Activated CD4-positive, alpha-beta T cell treated with anti-CD3 and anti-CD28 coated beads, Interleukin-2, amount 50 U/mL, for 24 hours (primary cell): ENCODE measurements at regions not wholly inside any gene's neighbourhood (a gene's known extent, or its start where the extent isn't known, plus 50 kb on each side); places are given as distances from the start of the nearest gene placed in this dataset.

ENCODE experiments used
- DNase-seq, 2 donors: peaks; one replicate each; pipeline ENCODE4 v3.0.0-alpha.2; 2020; ENCODE audit warnings: low read depth in 1 of 2, low spot score in 1 of 2

DNA sequence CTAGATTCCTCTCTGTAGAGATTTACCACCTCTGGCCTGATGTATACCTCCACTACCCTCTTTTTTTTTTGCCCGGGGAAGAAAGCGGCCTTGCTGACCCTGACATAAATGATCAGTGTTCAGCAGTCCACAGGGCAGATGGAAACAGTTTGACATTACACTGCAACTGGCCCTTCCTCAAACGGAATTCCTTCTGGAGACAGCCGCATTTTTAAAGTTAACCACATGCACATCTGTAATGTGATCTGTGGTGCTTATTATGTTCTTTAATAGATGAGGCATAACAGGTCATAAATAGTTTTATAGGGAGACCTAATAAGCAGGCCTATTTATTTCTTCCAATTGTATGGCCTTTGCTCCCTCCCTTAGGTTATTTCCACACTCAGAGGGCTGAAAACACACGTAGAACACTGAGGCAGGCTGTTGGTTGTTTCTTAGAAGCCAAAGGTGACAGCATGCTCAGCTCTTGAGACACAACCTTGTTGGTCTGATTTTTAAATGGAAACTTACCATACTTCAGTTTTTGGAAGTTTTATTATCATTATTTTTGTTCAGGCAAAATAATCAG is 84.0 kb upstream of the APC start:
- no peak for DNase-seq

DNA sequence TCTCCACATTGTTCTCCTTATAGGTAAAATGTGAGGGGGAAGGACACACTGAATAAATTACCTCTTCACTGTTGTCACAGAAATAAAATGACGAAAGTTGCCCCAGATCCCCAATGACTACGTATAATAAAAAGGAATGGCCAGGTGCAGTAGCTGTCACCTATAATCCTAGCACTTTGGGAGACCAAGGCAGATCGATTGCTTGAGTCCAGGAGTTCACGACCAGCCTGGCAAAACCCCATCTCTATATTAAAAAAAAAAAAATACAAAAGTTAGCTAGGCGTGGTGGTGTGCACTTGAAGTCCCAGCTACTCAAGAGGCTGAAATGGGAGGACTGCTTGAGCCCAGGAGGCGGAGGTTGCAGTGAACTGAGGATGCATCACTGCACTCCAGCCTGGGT is 82.2 kb upstream of the APC start:
- DNase-seq, result no peak

DNA sequence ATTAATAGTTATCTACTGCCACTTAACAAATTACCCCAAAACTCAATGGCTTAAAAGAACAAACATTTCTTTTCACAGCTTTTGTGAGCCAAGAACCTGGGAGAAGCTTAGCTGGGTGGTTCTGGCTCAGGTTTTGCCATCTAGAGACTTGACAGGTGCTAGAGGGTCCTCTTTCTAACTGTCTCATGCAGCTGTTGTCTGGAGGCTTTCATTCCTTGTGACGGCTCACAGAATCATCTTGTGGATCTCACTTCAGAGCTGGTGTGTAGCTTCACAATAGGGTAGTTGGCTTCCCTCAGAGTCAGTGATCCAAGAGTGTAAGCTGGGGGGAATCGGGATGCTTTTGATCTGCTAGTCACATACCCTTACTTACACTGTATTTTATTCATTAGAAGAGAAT is 81.2 kb upstream of the APC start:
- DNase-seq, result no peak

DNA sequence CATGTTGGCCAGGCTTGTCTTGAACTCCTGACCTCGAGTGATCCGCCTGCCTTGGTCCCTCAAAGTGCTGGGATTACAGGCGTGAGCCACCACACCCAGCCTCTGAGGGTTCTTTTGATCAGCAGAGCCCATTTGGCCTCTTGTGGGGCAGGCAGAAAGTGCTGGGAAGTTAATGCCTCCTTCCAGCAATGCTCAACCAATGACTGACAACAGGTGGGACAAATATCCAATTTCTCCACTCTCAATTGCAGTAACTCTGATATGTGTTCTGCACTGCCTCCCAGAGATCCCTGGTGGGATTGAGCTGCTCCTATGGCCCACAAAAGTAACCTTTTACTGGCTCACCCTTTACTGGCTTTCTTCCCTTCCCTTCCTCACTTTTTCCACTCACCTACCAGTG is 79.9 kb upstream of the APC start:
- DNase-seq, result no peak

DNA sequence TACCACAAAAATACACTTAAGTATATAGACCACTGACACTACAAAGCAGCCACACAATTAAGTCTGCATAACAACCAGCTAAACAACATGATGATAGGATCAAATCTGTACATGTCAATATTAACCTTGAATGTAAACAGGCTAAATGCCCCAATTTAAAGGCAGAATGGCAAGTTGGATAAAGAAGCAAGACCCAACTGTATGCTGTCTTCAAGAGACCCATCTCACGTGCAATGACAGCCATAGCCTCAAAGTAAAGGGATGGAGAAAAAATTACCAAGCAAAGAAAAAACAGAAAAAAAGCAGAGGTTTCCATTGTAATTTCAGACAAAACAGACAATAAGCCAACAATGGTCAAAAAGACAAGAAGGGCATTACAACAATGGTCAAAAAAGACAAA is 77.3 kb upstream of the APC start:
- DNase-seq, result no peak

DNA sequence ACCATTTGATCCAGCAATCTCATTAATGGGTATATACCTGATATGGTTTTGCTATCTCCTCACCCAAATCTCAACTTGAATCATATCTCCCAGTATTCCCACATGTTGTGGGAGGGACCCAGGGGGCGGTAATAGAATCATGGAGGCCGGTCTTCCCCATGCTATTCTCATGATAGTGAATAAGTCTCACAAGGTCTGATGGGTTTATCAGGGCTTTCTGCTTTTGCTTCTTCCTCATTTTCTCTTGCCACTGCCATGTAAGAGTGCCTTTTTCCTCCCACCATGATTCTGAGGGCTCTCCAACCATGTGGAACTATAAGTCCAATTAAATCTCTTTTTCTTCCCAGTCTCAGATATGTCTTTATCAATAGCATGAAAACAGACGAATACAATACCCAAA is 74.5 kb upstream of the APC start:
- DNase-seq, result no peak

DNA sequence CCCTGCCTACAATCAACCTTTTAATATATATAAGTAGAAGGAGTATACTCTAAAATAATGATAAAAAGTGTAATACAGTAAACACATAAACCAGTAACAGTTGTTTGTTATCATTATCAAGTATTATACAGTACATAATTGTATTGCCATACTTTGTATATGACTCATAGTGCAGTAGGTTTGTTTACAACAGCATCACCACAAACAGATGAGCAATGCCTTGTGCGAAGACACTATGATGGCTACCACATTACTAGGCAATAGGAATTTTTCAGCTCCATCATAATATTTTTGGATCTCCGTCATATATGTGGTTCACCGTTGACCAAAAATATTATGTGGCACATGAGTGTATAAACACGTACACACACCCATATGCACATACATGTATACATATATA is 69.7 kb upstream of the APC start:
- no peak for DNase-seq

DNA sequence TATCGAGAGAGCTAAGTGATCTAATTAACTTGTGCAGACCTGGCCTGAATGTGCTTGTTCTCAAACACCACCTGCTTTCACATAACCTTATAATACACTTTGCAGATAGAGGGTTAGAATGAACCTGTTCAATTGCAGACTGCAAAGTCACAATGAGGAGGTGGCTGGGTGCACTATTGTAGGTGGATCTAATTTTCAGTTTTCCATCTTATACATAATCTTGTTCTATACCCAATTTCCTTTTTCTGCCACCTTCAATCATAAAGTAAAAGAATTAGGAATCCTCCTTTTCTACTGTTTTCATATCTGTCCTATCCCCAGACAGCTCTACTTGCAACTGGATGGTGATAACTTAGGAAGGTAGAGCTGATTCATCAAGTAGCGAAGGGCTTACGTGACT is 68.8 kb upstream of the APC start:
- DNase-seq, result no peak

DNA sequence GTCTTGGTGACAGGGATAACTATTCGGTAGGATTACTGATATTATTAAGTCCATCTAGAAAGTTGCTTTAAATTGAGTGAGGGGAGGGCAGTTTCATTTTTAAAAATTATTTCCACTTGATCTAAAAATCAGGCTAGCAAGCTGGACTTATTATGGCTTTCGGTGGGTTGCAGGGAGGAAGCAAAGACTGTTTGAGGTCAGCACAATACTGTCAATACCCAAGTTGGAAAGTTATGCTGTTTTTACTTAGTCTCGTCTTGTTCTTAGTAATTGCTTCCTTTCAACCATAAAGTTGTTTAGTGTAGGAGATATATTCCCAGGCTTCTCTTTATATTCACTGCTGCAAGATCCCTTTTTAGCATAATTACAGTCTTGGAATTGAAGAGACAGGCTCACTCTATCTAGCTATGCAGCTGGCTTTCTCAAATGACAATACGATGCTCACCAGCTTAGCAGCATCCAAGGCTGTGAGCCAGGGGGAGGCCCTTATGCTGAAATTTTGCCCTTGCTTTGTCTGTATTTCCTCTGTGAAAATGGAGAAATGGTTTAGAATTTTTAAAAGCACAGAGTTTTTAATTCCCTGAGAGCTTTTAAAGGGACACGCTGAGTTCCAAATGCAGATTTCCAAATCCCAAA is 68.2 kb upstream of the APC start:
- DNase-seq, result no peak

DNA sequence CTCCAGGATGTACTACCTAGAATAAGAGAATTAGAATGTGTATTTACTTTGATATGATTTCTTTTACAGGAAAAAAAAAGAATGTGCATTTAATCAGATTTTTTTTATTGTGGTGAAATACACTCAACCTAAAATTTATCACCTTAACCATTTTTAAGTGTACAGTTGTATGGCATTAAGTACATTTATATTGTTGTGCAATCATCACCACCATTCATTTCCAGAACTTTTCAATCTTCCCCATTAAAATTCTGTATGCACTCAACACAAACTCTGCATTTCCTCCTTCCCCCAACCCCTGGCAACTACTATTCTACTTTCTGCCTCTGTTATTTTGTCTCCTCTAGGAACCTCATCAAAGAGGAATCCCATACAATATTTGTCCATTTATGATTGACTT is 66.0 kb upstream of the APC start:
- no peak for DNase-seq

DNA sequence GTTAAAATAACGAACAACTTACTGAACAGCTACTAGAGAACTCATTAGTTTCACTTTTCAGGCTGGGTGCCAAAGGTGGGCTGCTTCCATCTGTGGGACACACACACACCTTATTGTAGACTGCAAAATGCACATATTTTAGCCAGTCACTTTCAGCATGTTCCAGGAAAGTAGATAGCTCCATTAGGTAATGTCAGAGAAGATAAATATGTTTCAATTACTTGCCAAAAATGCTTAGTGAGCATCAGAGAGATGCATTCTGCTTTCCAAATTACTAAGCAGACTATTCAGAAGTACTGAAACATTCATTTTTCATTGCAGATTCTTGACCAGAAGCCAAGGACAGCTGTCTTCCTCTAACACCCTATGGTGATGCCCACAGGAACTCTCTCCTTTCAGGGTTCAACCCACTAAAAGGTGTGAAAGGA is 56.2 kb upstream of the APC start:
- DNase-seq, result no peak

DNA sequence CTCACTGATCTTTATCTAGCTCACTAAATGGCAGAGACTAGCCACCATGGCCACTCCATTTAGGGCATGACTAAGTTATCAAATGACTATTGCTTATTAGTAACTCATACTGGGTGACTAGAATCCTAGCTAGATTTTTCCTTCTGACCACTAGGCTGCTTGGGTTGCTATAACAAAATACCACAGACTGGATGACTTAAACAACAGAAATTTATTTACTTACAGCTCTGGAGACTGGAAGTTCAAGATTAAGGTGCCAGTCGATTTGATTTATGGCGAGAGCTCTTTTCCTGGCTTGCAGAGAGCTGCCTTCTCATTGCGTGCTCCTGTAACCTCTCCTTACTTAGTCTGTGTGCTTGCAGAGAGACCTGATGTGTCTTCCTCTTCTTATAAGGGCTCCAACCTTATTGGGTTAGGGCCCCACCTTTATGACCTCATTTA is 55.0 kb upstream of the APC start:
- DNase-seq, result no peak

DNA sequence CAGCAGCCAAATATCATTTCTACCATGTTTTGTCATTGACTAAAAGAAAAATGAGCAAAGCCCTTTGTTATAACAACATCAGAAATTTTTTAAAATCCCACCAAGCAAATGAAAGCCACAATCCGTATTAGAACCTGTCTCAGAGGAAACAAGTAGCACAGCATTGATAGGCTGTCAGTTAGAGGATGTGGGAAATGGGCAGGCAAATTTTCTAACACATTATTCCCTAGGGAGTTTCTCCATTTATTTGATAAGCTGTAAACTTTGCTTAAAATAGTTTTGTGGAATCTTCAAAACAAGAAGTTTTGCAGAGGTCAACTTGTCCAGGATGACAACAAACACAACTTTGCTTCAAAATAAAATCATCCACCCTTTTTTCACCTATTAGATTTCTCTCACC is 53.6 kb upstream of the APC start:
- DNase-seq, result no peak

DNA sequence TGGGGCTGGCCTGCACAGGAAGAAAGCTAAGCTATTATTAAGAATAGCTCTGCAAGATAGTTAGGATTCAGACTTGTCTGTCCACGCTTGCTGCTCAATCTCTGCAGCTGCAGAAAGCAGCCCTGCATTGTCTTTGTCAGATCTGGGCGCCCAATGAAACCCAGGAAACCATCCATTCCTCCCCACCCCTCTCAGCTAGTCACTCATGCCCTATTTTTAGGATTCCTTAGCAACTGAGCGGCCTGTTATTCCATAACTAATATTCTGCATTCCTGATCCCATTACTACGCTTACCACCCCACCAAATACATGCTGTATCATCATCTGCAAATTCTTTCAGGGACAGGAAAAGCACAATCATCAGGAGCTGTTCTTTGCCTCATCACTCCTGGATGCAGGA is 52.9 kb upstream of the APC start:
- no peak for DNase-seq

DNA sequence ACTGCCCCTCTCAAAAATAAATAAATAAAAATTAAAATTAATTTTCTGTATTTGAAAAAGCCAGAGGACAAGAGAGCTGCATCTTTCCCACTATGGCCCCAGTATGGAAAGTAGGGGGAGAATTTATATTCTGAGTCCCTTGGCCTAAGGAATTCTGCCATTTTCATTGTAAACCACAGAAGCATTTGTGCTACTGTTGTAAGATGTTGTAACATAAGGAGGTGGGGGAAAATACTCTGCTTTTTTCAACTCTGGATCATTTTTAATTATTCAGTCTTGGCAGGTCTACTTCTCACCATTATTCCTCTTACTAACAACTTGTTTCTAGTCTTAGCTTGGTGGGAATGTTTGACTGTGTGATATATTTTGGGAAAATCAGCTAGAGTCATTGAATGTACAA is 52.3 kb upstream of the APC start:
- DNase-seq, result no peak

DNA sequence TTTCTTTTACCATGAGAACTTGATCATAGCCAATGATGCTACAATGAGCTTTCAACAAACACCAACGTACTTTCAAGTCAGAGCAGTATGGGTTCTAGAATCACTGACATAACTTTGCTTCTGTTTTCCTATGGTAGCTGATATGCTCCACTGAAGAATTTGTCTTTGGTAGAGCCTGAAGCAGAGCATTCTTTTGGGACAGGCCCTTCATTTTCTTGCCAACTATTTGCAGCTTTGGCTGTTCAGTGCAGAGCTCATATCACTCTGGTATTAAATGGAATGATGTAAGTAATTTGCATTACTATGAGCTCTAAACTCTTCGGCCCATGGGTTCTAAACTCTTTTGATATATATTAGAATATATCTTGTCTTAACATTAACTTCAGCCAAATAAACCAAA is 51.8 kb upstream of the APC start:
- DNase-seq, result no peak

DNA sequence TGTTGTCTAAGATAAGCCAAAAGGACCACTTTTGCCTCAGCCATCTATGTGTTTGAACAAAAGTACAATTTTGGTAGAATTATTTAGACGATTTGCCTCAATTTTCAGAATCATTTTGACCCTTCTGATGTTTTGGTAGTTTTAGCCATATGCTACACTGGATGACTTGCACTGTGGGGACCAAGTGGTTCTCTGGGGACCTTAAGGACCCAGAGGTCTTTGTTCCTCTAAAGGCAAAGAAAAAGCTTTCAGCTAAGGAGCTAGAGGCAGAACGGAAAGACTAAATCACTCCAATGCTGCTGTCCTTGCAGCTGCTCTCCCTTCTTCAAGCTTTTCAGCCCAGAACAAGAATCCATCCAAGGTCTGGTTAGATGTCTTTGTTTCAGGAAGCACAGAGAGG is 51.0 kb upstream of the APC start:
- no peak for DNase-seq

DNA sequence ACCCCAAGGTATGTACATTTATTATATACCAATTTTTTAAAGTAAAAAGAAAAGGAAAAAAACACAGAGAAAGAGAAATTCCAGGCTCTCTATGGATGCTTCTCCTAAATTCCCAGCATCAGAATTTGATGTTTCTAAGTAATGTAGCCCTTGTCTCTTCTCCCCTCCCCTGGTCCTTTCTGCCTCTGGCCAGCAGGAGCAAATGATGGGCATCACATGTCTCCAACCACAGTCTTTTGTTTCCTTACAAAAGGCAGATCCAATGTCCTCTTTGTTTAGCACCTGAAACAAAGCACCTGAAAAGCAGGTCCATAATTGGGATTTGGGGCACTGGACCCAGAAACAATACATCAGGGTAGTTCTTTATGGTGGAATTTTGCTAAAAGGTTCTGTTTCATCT is 50.4 kb upstream of the APC start:
- no peak for DNase-seq
